T-cell (primary cell): ENCODE measurements at regions not wholly inside any gene's neighbourhood (a gene's known extent, or its start where the extent isn't known, plus 50 kb on each side); places are given as distances from the start of the nearest gene placed in this dataset.

Source experiments
- ATAC-seq, 4 experiments: fragments of 200-7000 bp in 3 of 4; fragments of 150-1000 bp in 1 of 4; cut with Tn5 transposase; replicated peaks in 1 of 4; 1 replicate in 3 of 4; 2 replicates in 1 of 4; pipeline ENCODE4 v1.10.0; 2021; ENCODE audit warnings: moderate library complexity in 3 of 4, mild to moderate bottlenecking in 2 of 4, moderate number of reproducible peaks in 1 of 4
- CTCF ChIA-PET, 2 donors: fragments of 300-600 bp; sonication (Branson Sonifier 250); formaldehyde crosslinking; loops; one replicate each; lab custom pipeline; 2022; ENCODE audit warnings: antibody characterized with exemption in 2 of 2; lab: Charles Lee
- POLR2A ChIA-PET, 2 donors: fragments of 300-600 bp; sonication (Branson Sonifier 250); formaldehyde crosslinking; loops; one replicate each; lab custom pipeline; 2022; ENCODE audit warnings: antibody characterized with exemption in 2 of 2; lab: Charles Lee
- DNase-seq, 35 experiments: peaks; one replicate each; pipeline versions ENCODE4 v3.0.0 to v3.0.0-alpha.2; 2013 to 2023
- H3K27ac ChIP-seq: one replicate; pipeline ENCODE4 v1.5.1; 2013; ENCODE audit warnings: low read length
- H3K27me3 ChIP-seq, 2 experiments: replicated peaks in 1 of 2; 1 replicate in 1 of 2; 2 replicates in 1 of 2; pipeline versions ENCODE4 v1.6.1 to v1.7.0; 2013; ENCODE audit warnings: low read length in 1 of 2, mixed read lengths in 1 of 2; ENCODE audit not compliant: control insufficient read depth in 2 of 2, insufficient read depth in 2 of 2; ENCODE audit errors: extremely low read depth in 1 of 2
- H3K36me3 ChIP-seq, 2 donors: 1 replicate in 1 of 2; 2 replicates in 1 of 2; pipeline versions ENCODE4 v1.6.1 to v1.7.0; 2013; ENCODE audit warnings: low read length in 1 of 2; ENCODE audit not compliant: control insufficient read depth in 2 of 2, insufficient read depth in 1 of 2; ENCODE audit errors: extremely low read depth in 1 of 2
- H3K4me1 ChIP-seq, 2 experiments: 1 replicate in 1 of 2; 2 replicates in 1 of 2; pipeline versions ENCODE4 v1.6.1 to v1.7.0; 2013; ENCODE audit warnings: low read length in 2 of 2, mixed read lengths in 1 of 2; ENCODE audit not compliant: insufficient read depth in 2 of 2, control insufficient read depth in 1 of 2; ENCODE audit errors: extremely low read depth in 1 of 2
- H3K4me3 ChIP-seq, 2 donors: 1 replicate in 1 of 2; 2 replicates in 1 of 2; pipeline versions ENCODE4 v1.5.1 to v1.7.0; 2013; ENCODE audit warnings: mild to moderate bottlenecking in 2 of 2, low read length in 1 of 2, moderate library complexity in 1 of 2; ENCODE audit not compliant: control insufficient read depth in 1 of 2; ENCODE audit errors: extremely low read depth in 1 of 2
- H3K9me3 ChIP-seq: 2 replicates; pipeline ENCODE4 v1.7.0; 2013
- H3K27ac Mint-ChIP-seq, 2 donors: one replicate each; pipeline ENCODE4 v1.8.0; 2020 to 2021; ENCODE audit warnings: mild to moderate bottlenecking in 2 of 2, mixed read lengths in 2 of 2
- H3K27me3 Mint-ChIP-seq, 2 donors: one replicate each; pipeline ENCODE4 v1.8.0; 2021 to 2022; ENCODE audit warnings: mixed read lengths in 2 of 2
- H3K36me3 Mint-ChIP-seq: one replicate; pipeline ENCODE4 v1.8.0; 2021; ENCODE audit warnings: mixed read lengths
- H3K4me1 Mint-ChIP-seq, 3 donors: one replicate each; pipeline ENCODE4 v1.8.0; 2020 to 2022; ENCODE audit warnings: mixed read lengths in 3 of 3, mild to moderate bottlenecking in 1 of 3
- H3K4me3 Mint-ChIP-seq, 3 donors: one replicate each; pipeline ENCODE4 v1.8.0; 2020 to 2022; ENCODE audit warnings: mild to moderate bottlenecking in 3 of 3, mixed read lengths in 3 of 3, moderate library complexity in 3 of 3
- H3K9me3 Mint-ChIP-seq, 3 donors: one replicate each; pipeline ENCODE4 v1.8.0; 2020 to 2022; ENCODE audit warnings: mixed read lengths in 3 of 3
- WGBS: methylation state at CpG from one replicate; pipeline ENCODE4 v1.1.5; 2013; ENCODE audit warnings: missing lambda C conversion rate; ENCODE audit not compliant: insufficient coverage; 5-methylcytosine and 5-hydroxymethylcytosine counted together

DNA sequence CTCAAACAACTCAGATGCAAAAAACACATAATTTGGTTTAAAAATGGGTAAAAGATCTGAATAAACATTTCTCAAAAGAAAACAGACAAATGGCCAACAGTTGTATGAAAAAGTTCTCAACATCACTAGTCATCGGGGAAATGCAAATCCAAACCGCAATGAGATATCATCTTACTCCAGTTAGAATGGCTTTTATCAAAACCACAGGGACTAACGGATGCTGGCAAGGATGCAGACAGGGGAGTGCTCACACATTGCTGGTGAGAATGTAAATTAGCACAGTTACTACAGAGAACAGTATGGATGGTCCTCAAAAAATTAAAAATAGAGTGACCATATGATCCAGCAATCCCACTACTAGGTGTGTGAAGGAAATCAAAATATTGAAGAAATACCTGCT, 589.1 kb upstream of the ADAMTS16 start:
- H3K9me3 ChIP-seq, result no peaks in the 10 kb centered on the region
- H3K36me3 Mint-ChIP-seq, result no peaks in the 10 kb centered on the region
- H3K27me3 Mint-ChIP-seq, result no peaks in the 10 kb centered on the region
- H3K27ac ChIP-seq, result no peak overlapping the region
- ChIA-PET POLR2A (no interaction called here), CTCF (no interaction called here)
- no peak overlapping the region for H3K4me3 ChIP-seq
- DNase-seq, result no peak
- H3K27ac Mint-ChIP-seq, result no peak overlapping the region
- H3K27me3 ChIP-seq, result no peaks in the 10 kb centered on the region
- no peak for ATAC-seq
- no peak overlapping the region for H3K4me3 Mint-ChIP-seq
- no CpG with 5 or more reads among the region's 3 CpGs for WGBS
- no peaks in the 10 kb centered on the region for H3K36me3 ChIP-seq
- no peaks in the 10 kb centered on the region for H3K4me1 ChIP-seq
- H3K4me1 Mint-ChIP-seq, result no peaks in the 10 kb centered on the region
- peaks cover 4 to 17% (median 13%) of the 10 kb centered on the region in 3 donors for H3K9me3 Mint-ChIP-seq

DNA sequence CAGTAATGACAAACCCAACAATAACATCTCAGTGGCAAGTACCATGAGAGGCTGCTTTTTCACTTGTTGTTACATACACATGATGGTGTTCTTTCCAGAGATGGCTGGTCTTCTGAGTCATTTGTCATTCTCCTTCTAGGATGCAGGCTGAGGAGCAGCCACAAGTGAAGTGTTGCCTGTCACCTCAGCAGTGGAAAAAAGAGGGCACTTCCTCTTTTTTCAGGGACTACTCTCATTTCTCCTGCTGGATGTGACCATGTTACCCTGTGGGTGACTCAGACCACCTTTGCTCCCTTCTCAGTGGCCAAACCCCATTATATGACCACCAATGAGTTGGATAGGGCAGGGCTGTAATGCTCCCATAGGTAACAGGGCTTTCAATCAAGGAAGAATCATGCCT, 587.0 kb upstream of the ADAMTS16 start:
- no peak overlapping the region for H3K4me3 Mint-ChIP-seq
- no peak for ATAC-seq
- H3K36me3 Mint-ChIP-seq, result no peaks in the 10 kb centered on the region
- no peaks in the 10 kb centered on the region for H3K9me3 ChIP-seq
- peaks cover 7 to 22% (median 17%) of the 10 kb centered on the region in 3 donors for H3K9me3 Mint-ChIP-seq
- ChIA-PET POLR2A (no interaction called here), CTCF (no interaction called here)
- H3K27me3 ChIP-seq, result no peaks in the 10 kb centered on the region
- H3K4me3 ChIP-seq, result no peak overlapping the region
- H3K27me3 Mint-ChIP-seq, result peaks cover 0 to 3% of the 10 kb centered on the region in 2 donors
- no peaks in the 10 kb centered on the region for H3K36me3 ChIP-seq
- H3K4me1 ChIP-seq, result no peaks in the 10 kb centered on the region
- no peaks in the 10 kb centered on the region for H3K4me1 Mint-ChIP-seq
- no peak overlapping the region for H3K27ac Mint-ChIP-seq
- DNase-seq, result no peak
- H3K27ac ChIP-seq, result no peak overlapping the region

DNA sequence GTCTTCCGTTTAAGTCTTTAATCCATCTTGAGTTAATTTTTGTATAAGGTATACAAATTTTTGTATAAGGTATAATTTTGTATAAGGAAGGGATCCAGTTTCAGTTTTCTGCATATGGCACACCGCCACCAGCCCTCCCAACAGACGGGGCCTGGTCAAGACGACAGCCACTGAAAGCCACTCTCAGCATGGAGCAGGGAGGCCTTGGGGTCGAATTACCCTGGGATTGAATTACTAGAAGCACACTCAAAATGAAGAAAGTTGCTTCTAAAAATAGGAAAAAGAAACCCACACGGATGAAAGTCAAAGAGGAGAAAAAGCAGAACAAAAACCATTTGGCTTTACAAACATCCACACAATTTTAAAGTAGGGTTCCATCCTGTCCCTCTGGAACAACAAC, 586.2 kb upstream of the ADAMTS16 start:
- ATAC-seq, result no peak
- WGBS, result no CpG with 5 or more reads among the region's 6 CpGs
- POLR2A ChIA-PET, result no interaction called here

DNA sequence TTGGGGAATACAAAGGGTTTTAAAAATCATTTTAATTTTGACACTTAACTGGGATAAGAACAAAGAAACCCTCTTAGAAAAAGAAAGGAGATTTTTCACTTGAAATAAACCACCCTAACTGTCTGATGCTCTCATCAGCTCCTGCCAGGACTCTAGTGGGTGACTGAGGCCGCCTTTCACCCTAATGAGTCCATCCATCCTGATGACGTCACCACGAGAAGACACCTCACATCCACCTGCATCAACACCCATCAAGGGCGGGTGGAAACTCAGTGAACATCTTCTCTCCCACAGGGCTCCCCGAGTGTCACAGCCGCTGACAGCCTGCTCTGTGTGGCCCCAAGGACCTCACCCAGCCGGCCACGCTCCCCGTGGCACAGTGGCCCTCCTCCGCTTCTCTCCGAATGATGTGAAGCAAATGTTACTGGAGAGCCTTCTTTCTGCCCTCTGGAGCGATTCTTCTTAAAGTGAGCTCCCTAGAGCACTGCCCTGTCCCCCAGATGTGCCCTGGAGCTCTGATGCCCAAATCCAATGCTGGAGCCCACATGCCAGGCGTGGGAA, 584.3 kb upstream of the ADAMTS16 start:
- Mint-ChIP-seq H3K4me1 (no peaks in the 10 kb centered on the region), H3K27ac (no peak overlapping the region), H3K27me3 (peaks cover 0 to 3% of the 10 kb centered on the region in 2 donors), H3K36me3 (no peaks in the 10 kb centered on the region), H3K4me3 (no peak overlapping the region), H3K9me3 (peaks cover 7 to 26% (median 15%) of the 10 kb centered on the region in 3 donors)
- Histone ChIP-seq H3K27me3 (no peaks in the 10 kb centered on the region), H3K9me3 (no peaks in the 10 kb centered on the region), H3K27ac (no peak overlapping the region), H3K36me3 (no peaks in the 10 kb centered on the region), H3K4me3 (no peak overlapping the region), H3K4me1 (no peaks in the 10 kb centered on the region)
- CTCF ChIA-PET, result no interaction called here
- 83% methylated on average over 12 of the region's 13 CpGs for WGBS
- DNase-seq (no peak), ATAC-seq (no peak)
- POLR2A ChIA-PET, result no interaction called here

More for the DNA sequence above, 586.2 kb upstream of the ADAMTS16 start:
- Histone ChIP-seq H3K4me1 (no peaks in the 10 kb centered on the region), H3K9me3 (no peaks in the 10 kb centered on the region), H3K4me3 (no peak overlapping the region), H3K36me3 (no peaks in the 10 kb centered on the region), H3K27ac (no peak overlapping the region), H3K27me3 (no peaks in the 10 kb centered on the region)
- H3K36me3 Mint-ChIP-seq, result no peaks in the 10 kb centered on the region
- DNase-seq, result no peak
- H3K27me3 Mint-ChIP-seq, result peaks cover 0 to 3% of the 10 kb centered on the region in 2 donors
- H3K27ac Mint-ChIP-seq, result no peak overlapping the region
- H3K4me1 Mint-ChIP-seq, result no peaks in the 10 kb centered on the region
- CTCF ChIA-PET, result no interaction called here
- peaks cover 7 to 22% (median 15%) of the 10 kb centered on the region in 3 donors for H3K9me3 Mint-ChIP-seq
- H3K4me3 Mint-ChIP-seq, result no peak overlapping the region

DNA sequence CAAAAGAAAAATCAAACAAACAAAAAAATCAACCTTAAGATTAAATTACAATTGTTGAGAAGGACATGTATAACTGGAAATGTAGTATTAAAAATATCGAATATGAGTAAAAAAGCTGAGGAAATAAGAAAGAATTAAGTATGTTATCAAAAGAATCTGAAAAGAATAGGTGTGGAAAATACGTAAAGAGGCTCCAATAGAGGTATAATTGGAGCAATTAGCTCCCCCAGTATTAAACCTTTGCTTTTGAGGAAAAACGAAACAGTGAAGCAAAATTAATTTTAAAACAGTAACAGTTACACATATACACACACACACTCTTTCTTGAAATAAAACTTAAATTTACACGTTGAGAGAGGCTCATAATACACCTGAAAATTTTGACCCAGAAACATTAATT, 578.7 kb upstream of the ADAMTS16 start:
- H3K4me1 Mint-ChIP-seq, result no peaks in the 10 kb centered on the region

DNA sequence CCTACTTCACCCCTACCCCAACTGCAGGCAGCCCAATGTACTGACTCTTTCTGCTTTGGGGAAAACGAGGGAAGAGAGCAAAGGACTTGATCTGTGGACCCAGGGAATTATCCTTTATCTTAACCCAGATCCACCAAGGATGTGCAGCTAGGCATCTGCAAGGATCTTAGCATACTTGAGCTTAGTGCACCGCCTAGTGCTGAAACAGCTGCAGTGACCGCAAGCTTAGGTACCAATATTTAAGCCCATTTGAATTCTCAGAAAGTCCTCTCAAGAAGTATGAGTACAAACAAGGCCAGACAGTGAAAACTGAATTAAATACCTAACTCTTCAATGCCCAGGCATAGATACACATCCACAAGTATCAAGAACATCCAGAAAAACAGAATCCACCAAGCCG, 576.7 kb upstream of the ADAMTS16 start:
- H3K27me3 Mint-ChIP-seq, result no peaks in the 10 kb centered on the region
- H3K36me3 Mint-ChIP-seq, result no peaks in the 10 kb centered on the region
- DNase-seq (no peak), ATAC-seq (no peak)
- H3K4me3 Mint-ChIP-seq, result no peak overlapping the region
- Histone ChIP-seq H3K4me1 (no peaks in the 10 kb centered on the region), H3K9me3 (no peaks in the 10 kb centered on the region), H3K36me3 (no peaks in the 10 kb centered on the region), H3K27me3 (no peaks in the 10 kb centered on the region), H3K4me3 (no peak overlapping the region), H3K27ac (no peak overlapping the region)
- no peak overlapping the region for H3K27ac Mint-ChIP-seq
- CTCF ChIA-PET, result no interaction called here
- 73% methylated on average over 3 of the region's 4 CpGs for WGBS
- no peaks in the 10 kb centered on the region for H3K4me1 Mint-ChIP-seq
- H3K9me3 Mint-ChIP-seq, result peaks cover 3 to 36% (median 11%) of the 10 kb centered on the region in 3 donors
- POLR2A ChIA-PET, result no interaction called here

More for the DNA sequence above, 578.7 kb upstream of the ADAMTS16 start:
- no peaks in the 10 kb centered on the region for H3K4me1 ChIP-seq
- Mint-ChIP-seq H3K36me3 (no peaks in the 10 kb centered on the region), H3K4me3 (no peak overlapping the region), H3K27ac (no peak overlapping the region), H3K27me3 (peaks cover 0 to under 1% of the 10 kb centered on the region in 2 donors), H3K9me3 (peaks cover 4 to 40% (median 17%) of the 10 kb centered on the region in 3 donors)
- ATAC-seq (no peak), DNase-seq (no peak)
- no peaks in the 10 kb centered on the region for H3K27me3 ChIP-seq
- no CpG with 5 or more reads among the region's 4 CpGs for WGBS
- POLR2A ChIA-PET, result no interaction called here
- no peak overlapping the region for H3K27ac ChIP-seq
- no peaks in the 10 kb centered on the region for H3K9me3 ChIP-seq
- no peaks in the 10 kb centered on the region for H3K36me3 ChIP-seq
- no peak overlapping the region for H3K4me3 ChIP-seq
- CTCF ChIA-PET, result no interaction called here
